ENCODE measurements at regions not wholly inside any gene's neighbourhood (a gene's known extent, or its start where the extent isn't known, plus 50 kb on each side); places are given as distances from the start of the nearest gene placed in this dataset.

DNA sequence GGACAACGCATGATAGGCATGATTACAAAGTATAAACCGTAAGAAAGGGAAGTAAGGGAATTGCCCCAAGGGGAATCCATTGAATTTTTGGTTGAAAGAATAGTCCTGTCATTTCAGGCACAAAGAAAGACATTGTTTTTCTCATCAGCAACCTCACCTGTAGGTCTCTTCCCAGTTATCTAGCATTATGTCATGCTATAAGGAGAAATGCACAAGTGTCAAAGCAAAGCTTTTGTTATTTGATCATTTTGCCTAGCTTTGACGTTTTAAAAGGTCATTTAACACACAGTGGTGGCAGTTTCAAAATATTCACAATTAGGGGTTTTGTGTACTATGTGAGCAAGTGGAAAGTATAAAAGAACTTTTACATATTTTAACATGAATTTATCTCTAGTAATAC, 796.2 kb upstream of the MIR17HG start:
- Histone ChIP-seq H3K36me3 (no peaks in the 10 kb centered on the region), H3K9me3 (replicated peaks) (no peaks in the 10 kb centered on the region), H3K27ac (no peak overlapping the region), H3K4me3 (no peak overlapping the region), H3K27me3 (replicated peaks) (no peaks in the 10 kb centered on the region), H3K4me1 (replicated peaks) (no peaks in the 10 kb centered on the region)
- no peak for DNase-seq (ENCODE audit: low read depth in 1 of 2, low spot score in 2 of 2)

DNA sequence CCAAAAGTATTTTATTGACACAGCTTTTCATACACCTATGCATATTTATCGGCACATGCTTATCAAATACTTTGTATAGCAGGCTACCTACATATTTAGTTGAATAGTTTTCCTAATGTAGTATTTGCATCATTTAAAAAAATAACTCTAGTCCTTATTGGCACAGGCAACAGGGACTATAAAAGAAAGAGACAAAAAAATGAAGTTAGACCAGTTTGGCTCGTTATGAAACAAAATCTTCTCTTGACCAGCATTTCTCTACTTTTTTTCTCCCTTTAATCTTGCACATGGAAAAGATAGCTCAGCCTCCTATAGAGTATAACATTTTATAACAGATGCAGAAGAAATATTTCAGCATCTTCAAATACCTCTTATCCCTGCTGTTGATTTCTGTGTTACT, 794.8 kb upstream of the MIR17HG start:
- no peaks in the 10 kb centered on the region for H3K36me3 ChIP-seq
- no peaks in the 10 kb centered on the region for H3K4me1 ChIP-seq (replicated peaks)
- DNase-seq (ENCODE audit: low read depth in 1 of 2, low spot score in 2 of 2): no peak
- no peak overlapping the region for H3K27ac ChIP-seq
- no peak overlapping the region for H3K4me3 ChIP-seq
- no peaks in the 10 kb centered on the region for H3K27me3 ChIP-seq (replicated peaks)
- no peaks in the 10 kb centered on the region for H3K9me3 ChIP-seq (replicated peaks)

DNA sequence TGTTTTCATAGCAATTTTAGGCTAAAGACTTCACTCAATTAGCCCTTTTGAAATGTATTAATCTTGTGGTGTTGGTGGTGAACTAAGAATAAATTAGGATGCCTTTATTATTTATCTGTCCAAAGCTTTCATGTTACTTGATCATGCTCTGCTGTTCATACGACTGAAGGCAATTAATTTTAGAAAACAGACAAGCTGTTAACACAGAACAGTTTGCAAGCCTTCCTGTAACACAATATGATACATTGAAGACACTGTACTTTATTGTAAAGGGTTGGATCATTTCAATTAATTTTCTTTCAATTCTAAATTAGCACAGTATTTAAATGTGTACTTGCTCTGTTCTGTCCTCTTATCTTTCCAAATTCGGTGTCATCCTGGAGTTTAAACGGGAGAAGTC, 794.3 kb upstream of the MIR17HG start:
- H3K4me1 ChIP-seq (replicated peaks): no peaks in the 10 kb centered on the region
- no peaks in the 10 kb centered on the region for H3K36me3 ChIP-seq
- no peak overlapping the region for H3K27ac ChIP-seq
- H3K9me3 ChIP-seq (replicated peaks): no peaks in the 10 kb centered on the region
- no peak for DNase-seq (ENCODE audit: low read depth in 1 of 2, low spot score in 2 of 2)
- no peak overlapping the region for H3K4me3 ChIP-seq
- H3K27me3 ChIP-seq (replicated peaks): no peaks in the 10 kb centered on the region

DNA sequence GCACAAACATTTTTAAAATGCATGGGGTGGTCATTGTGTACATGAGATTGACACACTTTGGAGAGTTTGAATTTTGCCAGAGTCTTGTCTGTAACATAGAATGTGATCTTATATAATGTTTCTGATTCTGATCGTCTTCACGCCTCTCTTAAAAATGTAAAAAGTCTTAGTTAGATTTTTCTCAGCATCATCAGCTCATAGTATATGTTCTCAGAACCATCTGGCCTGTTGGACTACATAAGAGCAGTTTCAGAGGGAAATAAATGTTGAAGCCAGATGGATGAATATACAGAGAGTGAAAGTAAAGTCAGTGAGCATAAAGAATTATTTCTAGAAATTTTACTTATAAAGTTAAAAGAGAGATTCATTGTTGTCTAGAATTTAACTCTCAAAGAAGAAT, 789.9 kb upstream of the MIR17HG start:
- no peaks in the 10 kb centered on the region for H3K4me1 ChIP-seq (replicated peaks)
- no peaks in the 10 kb centered on the region for H3K27me3 ChIP-seq (replicated peaks)
- DNase-seq (ENCODE audit: low read depth in 1 of 2, low spot score in 2 of 2): no peak
- H3K27ac ChIP-seq: no peak overlapping the region
- H3K9me3 ChIP-seq (replicated peaks): no peaks in the 10 kb centered on the region
- H3K36me3 ChIP-seq: no peaks in the 10 kb centered on the region
- H3K4me3 ChIP-seq: no peak overlapping the region

DNA sequence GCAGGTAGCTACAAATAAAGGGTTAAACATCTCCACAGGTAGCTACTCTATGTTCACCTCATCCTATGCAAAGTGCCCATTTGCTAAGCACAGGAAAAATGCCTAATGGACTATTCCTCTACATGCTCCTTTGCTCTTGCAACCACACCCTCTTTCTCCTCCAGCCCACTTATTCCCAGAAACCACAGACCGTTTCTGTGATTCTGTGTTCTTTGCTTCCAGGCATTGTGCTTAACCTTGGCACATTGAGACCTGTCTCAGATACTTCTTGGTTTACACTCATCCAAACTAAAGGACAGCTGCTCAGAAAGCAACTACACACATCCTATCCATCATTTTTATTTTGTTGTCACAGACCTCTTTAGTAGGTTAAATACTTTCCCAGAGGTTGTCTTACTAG, 785.0 kb upstream of the MIR17HG start:
- Histone ChIP-seq H3K4me1 (replicated peaks) (no peaks in the 10 kb centered on the region), H3K27ac (no peak overlapping the region), H3K9me3 (replicated peaks) (no peaks in the 10 kb centered on the region), H3K4me3 (no peak overlapping the region), H3K27me3 (replicated peaks) (no peaks in the 10 kb centered on the region), H3K36me3 (no peaks in the 10 kb centered on the region)
- DNase-seq (ENCODE audit: low read depth in 1 of 2, low spot score in 2 of 2): no peak

DNA sequence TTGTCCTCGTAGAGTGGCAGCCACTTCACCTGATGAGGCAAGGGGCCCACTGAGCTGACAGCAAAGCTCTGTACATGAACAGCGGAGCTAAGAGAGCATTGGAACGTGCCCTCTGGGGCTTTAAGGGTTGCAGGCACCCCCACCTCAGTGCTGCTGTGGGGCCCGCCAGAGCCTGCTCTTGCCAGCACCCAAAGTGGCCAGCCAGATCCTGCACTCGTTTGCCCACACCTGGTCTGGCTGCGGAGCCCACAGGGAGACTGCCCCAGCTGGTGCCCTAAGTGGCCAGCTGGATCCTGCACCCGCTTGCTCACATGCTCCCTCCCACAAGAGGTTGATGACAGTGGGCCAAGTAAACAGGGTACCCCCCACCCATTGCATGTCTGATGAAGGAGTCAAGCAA, 783.4 kb upstream of the MIR17HG start:
- DNase-seq (ENCODE audit: low read depth in 1 of 2, low spot score in 2 of 2): no peak
- Histone ChIP-seq H3K4me1 (replicated peaks) (no peaks in the 10 kb centered on the region), H3K27ac (no peak overlapping the region), H3K27me3 (replicated peaks) (no peaks in the 10 kb centered on the region), H3K4me3 (no peak overlapping the region), H3K9me3 (replicated peaks) (no peaks in the 10 kb centered on the region), H3K36me3 (no peaks in the 10 kb centered on the region)

DNA sequence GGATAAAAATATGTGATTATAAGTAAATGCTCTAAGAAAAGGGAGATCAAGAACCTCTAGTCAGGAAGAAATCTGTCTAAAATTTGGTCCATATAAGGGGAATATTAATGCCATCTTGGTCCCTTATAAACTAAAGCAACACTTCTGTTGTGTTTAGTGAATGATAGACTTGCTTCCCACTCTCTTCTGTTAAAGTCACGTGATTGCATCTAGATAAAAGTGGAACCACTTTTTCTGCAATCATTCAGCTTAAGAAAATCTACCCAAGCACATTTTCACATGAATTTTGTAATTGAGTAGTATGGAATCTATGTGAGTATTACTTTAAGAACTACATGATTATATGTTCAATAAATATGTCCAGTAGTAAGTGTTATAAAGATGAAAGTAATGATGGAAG, 782.9 kb upstream of the MIR17HG start:
- Histone ChIP-seq H3K4me3 (no peak overlapping the region), H3K36me3 (no peaks in the 10 kb centered on the region), H3K4me1 (replicated peaks) (no peaks in the 10 kb centered on the region), H3K27me3 (replicated peaks) (no peaks in the 10 kb centered on the region), H3K9me3 (replicated peaks) (no peaks in the 10 kb centered on the region), H3K27ac (no peak overlapping the region)
- no peak for DNase-seq (ENCODE audit: low read depth in 1 of 2, low spot score in 2 of 2)

DNA sequence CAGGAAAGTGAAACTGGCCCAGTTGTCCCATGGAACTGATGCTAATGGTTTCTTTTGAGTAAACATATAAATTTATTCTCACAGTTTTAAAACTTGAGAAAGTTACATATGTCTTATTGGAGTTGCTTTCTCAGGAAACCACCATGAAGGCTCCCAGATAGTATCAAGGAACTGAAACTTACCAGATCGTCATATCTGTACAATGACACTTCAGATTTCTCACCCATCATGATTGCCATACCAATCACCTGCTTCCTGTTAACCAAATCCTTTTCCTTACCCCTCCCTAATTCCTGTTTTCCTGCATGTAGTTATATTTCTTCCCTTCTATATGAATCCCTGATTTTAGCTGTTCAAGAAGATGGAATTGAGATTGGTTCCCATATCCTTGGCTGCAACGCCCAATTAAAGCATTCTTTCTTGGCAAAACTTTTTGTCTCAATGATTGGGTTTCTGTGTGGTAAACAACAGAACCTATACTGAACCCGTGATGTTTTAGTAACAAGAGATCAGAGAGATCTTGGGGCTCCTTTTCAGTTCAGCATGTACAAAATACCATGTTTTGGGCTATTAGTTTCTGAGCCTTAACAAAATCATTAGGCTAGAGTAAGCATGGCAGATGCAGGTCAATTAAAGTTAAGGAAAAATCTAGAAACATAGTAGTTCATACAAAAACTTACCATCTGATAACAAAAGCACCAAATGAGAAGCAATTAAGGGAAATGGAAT, 781.3 kb upstream of the MIR17HG start:
- Histone ChIP-seq H3K27ac (no peak overlapping the region), H3K4me1 (replicated peaks) (no peaks in the 10 kb centered on the region), H3K4me3 (no peak overlapping the region), H3K9me3 (replicated peaks) (no peaks in the 10 kb centered on the region), H3K36me3 (no peaks in the 10 kb centered on the region), H3K27me3 (replicated peaks) (no peaks in the 10 kb centered on the region)
- DNase-seq (ENCODE audit: low read depth in 1 of 2, low spot score in 2 of 2): no peak

DNA sequence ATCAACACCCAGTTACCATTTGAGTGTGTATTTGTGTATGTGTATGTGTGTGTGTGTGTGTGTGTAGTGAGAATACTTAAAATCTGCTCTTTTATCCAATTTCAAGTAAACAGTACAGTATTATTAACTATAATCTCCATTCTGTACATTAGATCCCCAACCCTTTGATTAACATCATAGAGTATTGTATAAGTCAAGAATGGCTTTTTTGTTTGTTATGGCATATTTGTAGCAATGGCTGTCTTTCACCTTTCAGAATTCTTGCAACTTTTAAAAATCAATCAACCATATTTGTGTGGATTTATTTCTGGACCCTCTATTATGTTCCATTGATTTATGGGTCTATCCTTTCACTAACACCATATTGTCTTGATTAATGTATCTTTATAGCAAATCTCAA, 779.3 kb upstream of the MIR17HG start:
- no peak for DNase-seq (ENCODE audit: low read depth in 1 of 2, low spot score in 2 of 2)
- Histone ChIP-seq H3K9me3 (replicated peaks) (no peaks in the 10 kb centered on the region), H3K27ac (no peak overlapping the region), H3K4me3 (no peak overlapping the region), H3K4me1 (replicated peaks) (no peaks in the 10 kb centered on the region), H3K27me3 (replicated peaks) (no peaks in the 10 kb centered on the region), H3K36me3 (no peaks in the 10 kb centered on the region)

DNA sequence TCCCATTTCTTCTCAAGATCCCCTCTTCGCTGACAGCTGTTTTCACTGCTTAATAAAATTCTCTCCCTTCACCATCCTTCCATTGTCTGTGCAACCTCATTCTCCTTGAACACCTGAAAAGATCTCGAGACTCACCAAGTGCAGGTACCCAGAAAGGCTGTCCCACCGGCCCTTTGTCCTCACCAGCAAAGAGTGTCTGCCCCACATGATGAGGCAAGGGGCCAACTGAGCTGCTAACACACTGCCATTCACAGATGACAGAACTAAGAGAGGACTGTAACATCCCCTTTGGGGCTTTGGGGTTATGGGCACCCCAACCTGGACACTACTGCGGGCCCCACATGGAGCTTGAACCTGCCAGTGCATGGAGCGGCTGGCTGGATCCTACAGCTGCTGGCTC, 771.4 kb upstream of the MIR17HG start:
- Histone ChIP-seq H3K4me3 (no peak overlapping the region), H3K27me3 (replicated peaks) (no peaks in the 10 kb centered on the region), H3K4me1 (replicated peaks) (no peaks in the 10 kb centered on the region), H3K9me3 (replicated peaks) (no peaks in the 10 kb centered on the region), H3K27ac (no peak overlapping the region), H3K36me3 (no peaks in the 10 kb centered on the region)
- DNase-seq (ENCODE audit: low read depth in 1 of 2, low spot score in 2 of 2): no peak

DNA sequence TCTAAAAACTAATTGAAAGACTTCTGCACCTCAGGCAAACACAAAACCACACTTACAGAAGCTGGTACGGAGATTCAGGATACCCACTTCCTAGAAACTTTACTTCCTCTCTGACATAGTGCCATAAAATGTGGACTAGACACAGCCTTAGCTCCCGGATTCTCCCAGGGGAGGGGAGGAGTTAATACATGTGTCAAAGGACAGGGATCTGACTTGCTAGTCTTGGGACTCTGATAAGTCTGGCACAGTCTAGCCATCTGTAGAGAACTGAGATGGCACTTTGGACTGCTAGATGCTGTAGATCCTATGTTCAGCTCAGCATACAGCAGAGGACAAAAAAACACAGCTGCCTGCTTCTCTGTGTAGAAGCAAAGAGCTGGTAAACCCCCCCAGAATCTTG, 769.8 kb upstream of the MIR17HG start:
- no peaks in the 10 kb centered on the region for H3K27me3 ChIP-seq (replicated peaks)
- no peaks in the 10 kb centered on the region for H3K36me3 ChIP-seq
- no peak for DNase-seq (ENCODE audit: low read depth in 1 of 2, low spot score in 2 of 2)
- H3K4me3 ChIP-seq: no peak overlapping the region
- no peaks in the 10 kb centered on the region for H3K4me1 ChIP-seq (replicated peaks)
- no peak overlapping the region for H3K27ac ChIP-seq
- no peaks in the 10 kb centered on the region for H3K9me3 ChIP-seq (replicated peaks)

DNA sequence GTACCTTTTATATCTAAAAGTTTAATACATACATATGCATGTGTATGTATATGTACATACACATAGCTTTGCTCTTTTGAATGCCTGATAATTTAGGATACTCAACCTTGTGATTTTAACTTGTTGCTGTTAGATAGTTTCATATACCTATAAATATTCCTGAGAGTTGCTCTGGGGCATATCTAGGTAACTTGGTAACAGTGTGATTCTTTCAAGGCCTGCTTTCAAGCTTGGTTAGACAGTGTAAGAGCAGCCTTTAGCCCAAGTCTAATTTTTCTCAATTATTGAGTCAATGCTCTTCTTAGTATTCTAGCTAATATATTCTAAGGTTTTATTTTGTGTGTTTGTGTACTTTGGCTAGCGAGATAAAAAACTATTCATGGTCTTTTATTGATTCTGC, 762.1 kb upstream of the MIR17HG start:
- Histone ChIP-seq H3K27me3 (replicated peaks) (no peaks in the 10 kb centered on the region), H3K27ac (no peak overlapping the region), H3K36me3 (no peaks in the 10 kb centered on the region), H3K9me3 (replicated peaks) (no peaks in the 10 kb centered on the region), H3K4me1 (replicated peaks) (no peaks in the 10 kb centered on the region), H3K4me3 (no peak overlapping the region)
- no peak for DNase-seq (ENCODE audit: low read depth in 1 of 2, low spot score in 2 of 2)

DNA sequence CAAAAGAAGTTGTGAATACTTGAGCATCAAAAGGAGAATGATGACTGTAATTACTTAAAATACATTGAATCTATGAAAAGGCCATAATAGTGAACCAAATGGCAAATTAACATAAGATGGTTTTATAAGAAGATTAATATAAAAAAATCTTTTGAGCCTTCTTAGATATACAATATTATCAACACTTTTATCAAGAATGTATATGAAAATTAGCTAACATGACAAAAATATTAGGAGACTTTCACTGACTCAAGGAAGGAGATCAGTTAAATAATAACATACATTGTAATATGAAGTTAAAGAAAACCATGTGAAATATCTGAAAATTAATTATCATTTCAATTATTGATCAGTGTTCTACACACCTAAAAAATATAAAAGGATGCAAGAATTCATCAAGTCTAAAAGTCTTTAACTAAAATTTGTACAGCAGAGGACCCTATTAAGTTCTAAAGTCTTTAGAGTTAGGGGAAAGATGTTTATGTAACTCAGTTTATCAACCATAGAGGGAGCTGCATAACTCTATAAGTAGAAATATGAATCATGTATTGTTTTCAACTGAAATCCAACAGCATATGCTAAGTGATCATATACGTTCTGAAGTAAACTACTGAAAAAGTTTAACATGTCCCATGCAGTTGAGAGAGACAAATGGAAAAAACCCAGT, 756.1 kb upstream of the MIR17HG start:
- Histone ChIP-seq H3K4me3 (no peak overlapping the region), H3K27me3 (replicated peaks) (no peaks in the 10 kb centered on the region), H3K9me3 (replicated peaks) (no peaks in the 10 kb centered on the region), H3K4me1 (replicated peaks) (no peaks in the 10 kb centered on the region), H3K27ac (no peak overlapping the region), H3K36me3 (no peaks in the 10 kb centered on the region)
- DNase-seq (ENCODE audit: low read depth in 1 of 2, low spot score in 2 of 2): no peak

DNA sequence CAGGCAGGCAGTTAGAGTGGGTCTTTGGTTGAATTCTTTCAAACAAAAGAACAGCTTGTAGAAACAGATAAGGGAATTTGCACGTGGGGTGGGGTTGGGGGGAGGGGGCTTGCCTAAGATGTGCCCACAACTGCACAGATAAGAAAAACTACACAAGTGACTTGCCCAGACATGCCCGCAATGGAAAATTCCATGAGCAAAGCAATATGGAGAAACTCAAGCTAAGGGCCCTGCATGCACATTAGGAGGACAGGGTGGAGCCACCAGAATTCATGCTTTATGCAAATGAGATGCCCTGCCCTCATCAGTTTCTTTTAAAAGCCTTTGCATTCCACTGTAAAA, 755.6 kb upstream of the MIR17HG start:
- Histone ChIP-seq H3K9me3 (replicated peaks) (no peaks in the 10 kb centered on the region), H3K27me3 (replicated peaks) (no peaks in the 10 kb centered on the region), H3K36me3 (no peaks in the 10 kb centered on the region), H3K4me3 (no peak overlapping the region), H3K4me1 (replicated peaks) (no peaks in the 10 kb centered on the region), H3K27ac (no peak overlapping the region)
- no peak for DNase-seq (ENCODE audit: low read depth in 1 of 2, low spot score in 2 of 2)

DNA sequence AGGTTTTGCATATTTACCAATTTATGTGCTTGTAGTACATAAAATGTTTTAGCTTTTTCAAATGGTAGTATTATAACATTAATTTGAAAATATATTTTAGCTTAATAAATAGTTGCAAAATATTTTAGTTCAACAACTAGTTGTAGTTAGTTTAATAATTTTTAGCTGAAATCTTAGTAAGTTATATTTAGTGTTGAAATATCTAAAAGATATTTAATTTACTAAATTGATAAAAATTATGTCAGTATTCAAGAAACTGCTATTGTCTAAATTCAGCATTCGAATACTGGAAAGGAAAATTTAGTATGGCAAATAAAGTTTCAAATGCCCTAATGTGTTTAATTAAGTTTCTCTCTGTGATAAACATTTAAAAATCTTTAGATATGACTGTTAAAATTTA, 754.5 kb upstream of the MIR17HG start:
- Histone ChIP-seq H3K36me3 (no peaks in the 10 kb centered on the region), H3K4me1 (replicated peaks) (no peaks in the 10 kb centered on the region), H3K9me3 (replicated peaks) (no peaks in the 10 kb centered on the region), H3K4me3 (no peak overlapping the region), H3K27me3 (replicated peaks) (no peaks in the 10 kb centered on the region), H3K27ac (no peak overlapping the region)
- no peak for DNase-seq (ENCODE audit: low read depth in 1 of 2, low spot score in 2 of 2)
